ENCODE measurements at regions not wholly inside any gene's neighbourhood (a gene's known extent, or its start where the extent isn't known, plus 50 kb on each side); places are given as distances from the start of the nearest gene placed in this dataset.

GRCh38 chr20:52655395-52655794 lies 316.8 kb upstream of the TSHZ2 start:
- TF ChIP-seq, protein P1, sequence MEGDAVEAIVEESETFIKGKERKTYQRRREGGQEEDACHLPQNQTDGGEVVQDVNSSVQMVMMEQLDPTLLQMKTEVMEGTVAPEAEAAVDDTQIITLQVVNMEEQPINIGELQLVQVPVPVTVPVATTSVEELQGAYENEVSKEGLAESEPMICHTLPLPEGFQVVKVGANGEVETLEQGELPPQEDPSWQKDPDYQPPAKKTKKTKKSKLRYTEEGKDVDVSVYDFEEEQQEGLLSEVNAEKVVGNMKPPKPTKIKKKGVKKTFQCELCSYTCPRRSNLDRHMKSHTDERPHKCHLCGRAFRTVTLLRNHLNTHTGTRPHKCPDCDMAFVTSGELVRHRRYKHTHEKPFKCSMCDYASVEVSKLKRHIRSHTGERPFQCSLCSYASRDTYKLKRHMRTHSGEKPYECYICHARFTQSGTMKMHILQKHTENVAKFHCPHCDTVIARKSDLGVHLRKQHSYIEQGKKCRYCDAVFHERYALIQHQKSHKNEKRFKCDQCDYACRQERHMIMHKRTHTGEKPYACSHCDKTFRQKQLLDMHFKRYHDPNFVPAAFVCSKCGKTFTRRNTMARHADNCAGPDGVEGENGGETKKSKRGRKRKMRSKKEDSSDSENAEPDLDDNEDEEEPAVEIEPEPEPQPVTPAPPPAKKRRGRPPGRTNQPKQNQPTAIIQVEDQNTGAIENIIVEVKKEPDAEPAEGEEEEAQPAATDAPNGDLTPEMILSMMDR (IDR thresholded peaks at IDR 0.05), result no peak
- TF ChIP-seq REST (IDR thresholded peaks at IDR 0.05; ENCODE audit: insufficient read depth in 1 of 2, low read depth in 2 of 2, low read length in 1 of 2) (no peak), SIN3A (IDR thresholded peaks at IDR 0.05; ENCODE audit: borderline replicate concordance, insufficient read depth, low read depth, low read length) (no peak), POLR2AphosphoS5 (IDR thresholded peaks at IDR 0.05; ENCODE audit: low read depth, low read length) (no peak)
